ENCODE measurements at regions not wholly inside any gene's neighbourhood (a gene's known extent, or its start where the extent isn't known, plus 50 kb on each side); places are given as distances from the start of the nearest gene placed in this dataset.

DNA sequence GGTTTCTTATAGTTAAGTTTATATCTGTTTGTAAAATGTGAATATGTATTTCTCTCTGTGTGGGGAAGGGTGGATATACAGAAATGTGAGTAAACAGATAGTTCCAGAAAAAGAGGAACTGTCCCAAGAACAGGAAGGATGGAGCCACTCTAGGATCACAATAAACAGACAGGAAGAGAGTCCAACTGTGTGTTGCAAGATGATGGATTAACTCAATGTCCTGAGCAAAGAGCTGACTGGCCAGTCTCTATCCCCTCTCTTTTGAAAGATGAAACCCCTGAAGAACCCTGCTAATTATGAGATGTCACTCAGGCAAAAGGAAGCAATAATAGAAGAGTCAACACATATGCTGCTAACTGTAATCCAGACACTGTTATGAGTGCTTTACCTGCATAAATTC, 202.7 kb downstream of the SEMA6A start:
- TF ChIP-seq, protein P1, sequence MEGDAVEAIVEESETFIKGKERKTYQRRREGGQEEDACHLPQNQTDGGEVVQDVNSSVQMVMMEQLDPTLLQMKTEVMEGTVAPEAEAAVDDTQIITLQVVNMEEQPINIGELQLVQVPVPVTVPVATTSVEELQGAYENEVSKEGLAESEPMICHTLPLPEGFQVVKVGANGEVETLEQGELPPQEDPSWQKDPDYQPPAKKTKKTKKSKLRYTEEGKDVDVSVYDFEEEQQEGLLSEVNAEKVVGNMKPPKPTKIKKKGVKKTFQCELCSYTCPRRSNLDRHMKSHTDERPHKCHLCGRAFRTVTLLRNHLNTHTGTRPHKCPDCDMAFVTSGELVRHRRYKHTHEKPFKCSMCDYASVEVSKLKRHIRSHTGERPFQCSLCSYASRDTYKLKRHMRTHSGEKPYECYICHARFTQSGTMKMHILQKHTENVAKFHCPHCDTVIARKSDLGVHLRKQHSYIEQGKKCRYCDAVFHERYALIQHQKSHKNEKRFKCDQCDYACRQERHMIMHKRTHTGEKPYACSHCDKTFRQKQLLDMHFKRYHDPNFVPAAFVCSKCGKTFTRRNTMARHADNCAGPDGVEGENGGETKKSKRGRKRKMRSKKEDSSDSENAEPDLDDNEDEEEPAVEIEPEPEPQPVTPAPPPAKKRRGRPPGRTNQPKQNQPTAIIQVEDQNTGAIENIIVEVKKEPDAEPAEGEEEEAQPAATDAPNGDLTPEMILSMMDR (IDR thresholded peaks at IDR 0.05) = no peak
- no peak for TF ChIP-seq POLR2AphosphoS5 (IDR thresholded peaks at IDR 0.05; ENCODE audit: low read depth, low read length)

Measured in Panc1 (cell line).